GM12878 (cell line): ENCODE measurements at regions not wholly inside any gene's neighbourhood (a gene's known extent, or its start where the extent isn't known, plus 50 kb on each side); places are given as distances from the start of the nearest gene placed in this dataset.

ENCODE experiments used
- LARP7 ChIP-seq: fragments of 450-650 bp; IDR thresholded peaks from 2 replicates; pipeline ENCODE4 v1.6.1; 2017; ENCODE audit warnings: mild to moderate bottlenecking
- MYB ChIP-seq: fragments of 150-350 bp; IDR thresholded peaks from 2 replicates; pipeline ENCODE4 v1.6.1; 2014; ENCODE audit warnings: mild to moderate bottlenecking, low read depth, low read length, borderline replicate concordance
- NFIC ChIP-seq: IDR thresholded peaks from 2 replicates; pipeline ENCODE4 v1.6.1; 2012; ENCODE audit warnings: low read depth, mild to moderate bottlenecking, inconsistent platforms, low read length, moderate library complexity
- POLR2AphosphoS2 ChIP-seq: IDR thresholded peaks from 2 replicates; pipeline ENCODE4 v1.6.1; 2011; ENCODE audit warnings: low read depth, mild to moderate bottlenecking, low read length, improper control_type of control experiment, moderate library complexity
- RFX5 ChIP-seq: IDR thresholded peaks from 2 replicates; pipeline ENCODE4 v1.6.1; 2011; ENCODE audit warnings: low read depth, low read length, improper control_type of control experiment
- SUZ12 ChIP-seq: fragments of 200-600 bp; sonication (generic); IDR thresholded peaks from one replicate; pipeline ENCODE4 v1.6.1; 2018; ENCODE audit warnings: antibody characterized with exemption, mild to moderate bottlenecking; ENCODE audit not compliant: unreplicated experiment
- TF ChIP-seq, protein P1 (sequence below): fragments of 450-650 bp; IDR thresholded peaks from 2 replicates; pipeline ENCODE4 v1.6.1; 2016; ENCODE audit warnings: mild to moderate bottlenecking
- TF ChIP-seq, protein P2 (sequence below): IDR thresholded peaks from 2 replicates; pipeline ENCODE4 v1.6.1; 2011; ENCODE audit warnings: borderline replicate concordance, low read depth, mild to moderate bottlenecking, moderate library complexity, mixed read lengths, low read length; ENCODE audit not compliant: insufficient read depth; ENCODE audit errors: extremely low read length
- TF ChIP-seq, protein P3 (sequence below): fragments of 450-650 bp; IDR thresholded peaks from 2 replicates; pipeline ENCODE4 v1.6.1; 2018; ENCODE audit warnings: borderline replicate concordance, mild to moderate bottlenecking; ENCODE audit not compliant: partially characterized antibody
- TF ChIP-seq, protein P4 (sequence below): fragments of 450-650 bp; IDR thresholded peaks from 2 replicates; pipeline ENCODE4 v1.6.1; 2017; ENCODE audit warnings: borderline replicate concordance

DNA sequence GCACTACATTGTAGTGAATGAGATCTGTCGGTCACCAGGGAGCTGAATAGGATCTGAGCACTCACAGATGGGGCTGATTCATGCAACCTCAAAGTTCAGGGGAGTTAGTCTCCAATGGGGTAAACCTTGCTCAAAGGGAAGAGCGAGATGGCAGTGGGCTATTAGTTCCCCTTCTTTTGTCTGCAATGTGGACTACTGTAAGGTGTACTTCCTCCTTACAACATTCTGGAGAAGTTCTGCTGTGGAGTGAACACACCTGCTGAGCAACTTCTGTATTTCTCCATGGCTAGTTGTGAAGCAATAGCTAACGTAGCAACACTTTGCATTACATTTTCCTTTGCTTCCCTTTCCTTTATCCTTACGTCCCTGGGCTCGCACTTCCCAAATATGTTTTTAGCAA lies 134.3 kb upstream of the B3GAT2 start (continued):
- TF ChIP-seq, protein P1, sequence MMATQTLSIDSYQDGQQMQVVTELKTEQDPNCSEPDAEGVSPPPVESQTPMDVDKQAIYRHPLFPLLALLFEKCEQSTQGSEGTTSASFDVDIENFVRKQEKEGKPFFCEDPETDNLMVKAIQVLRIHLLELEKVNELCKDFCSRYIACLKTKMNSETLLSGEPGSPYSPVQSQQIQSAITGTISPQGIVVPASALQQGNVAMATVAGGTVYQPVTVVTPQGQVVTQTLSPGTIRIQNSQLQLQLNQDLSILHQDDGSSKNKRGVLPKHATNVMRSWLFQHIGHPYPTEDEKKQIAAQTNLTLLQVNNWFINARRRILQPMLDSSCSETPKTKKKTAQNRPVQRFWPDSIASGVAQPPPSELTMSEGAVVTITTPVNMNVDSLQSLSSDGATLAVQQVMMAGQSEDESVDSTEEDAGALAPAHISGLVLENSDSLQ = no peak
- TF ChIP-seq MYB (no peak), SUZ12 (no peak), RFX5 (no peak), NFIC (no peak), POLR2AphosphoS2 (no peak), LARP7 (no peak)
- TF ChIP-seq, protein P2, sequence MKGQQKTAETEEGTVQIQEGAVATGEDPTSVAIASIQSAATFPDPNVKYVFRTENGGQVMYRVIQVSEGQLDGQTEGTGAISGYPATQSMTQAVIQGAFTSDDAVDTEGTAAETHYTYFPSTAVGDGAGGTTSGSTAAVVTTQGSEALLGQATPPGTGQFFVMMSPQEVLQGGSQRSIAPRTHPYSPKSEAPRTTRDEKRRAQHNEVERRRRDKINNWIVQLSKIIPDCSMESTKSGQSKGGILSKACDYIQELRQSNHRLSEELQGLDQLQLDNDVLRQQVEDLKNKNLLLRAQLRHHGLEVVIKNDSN = no peak
- TF ChIP-seq, protein P3, sequence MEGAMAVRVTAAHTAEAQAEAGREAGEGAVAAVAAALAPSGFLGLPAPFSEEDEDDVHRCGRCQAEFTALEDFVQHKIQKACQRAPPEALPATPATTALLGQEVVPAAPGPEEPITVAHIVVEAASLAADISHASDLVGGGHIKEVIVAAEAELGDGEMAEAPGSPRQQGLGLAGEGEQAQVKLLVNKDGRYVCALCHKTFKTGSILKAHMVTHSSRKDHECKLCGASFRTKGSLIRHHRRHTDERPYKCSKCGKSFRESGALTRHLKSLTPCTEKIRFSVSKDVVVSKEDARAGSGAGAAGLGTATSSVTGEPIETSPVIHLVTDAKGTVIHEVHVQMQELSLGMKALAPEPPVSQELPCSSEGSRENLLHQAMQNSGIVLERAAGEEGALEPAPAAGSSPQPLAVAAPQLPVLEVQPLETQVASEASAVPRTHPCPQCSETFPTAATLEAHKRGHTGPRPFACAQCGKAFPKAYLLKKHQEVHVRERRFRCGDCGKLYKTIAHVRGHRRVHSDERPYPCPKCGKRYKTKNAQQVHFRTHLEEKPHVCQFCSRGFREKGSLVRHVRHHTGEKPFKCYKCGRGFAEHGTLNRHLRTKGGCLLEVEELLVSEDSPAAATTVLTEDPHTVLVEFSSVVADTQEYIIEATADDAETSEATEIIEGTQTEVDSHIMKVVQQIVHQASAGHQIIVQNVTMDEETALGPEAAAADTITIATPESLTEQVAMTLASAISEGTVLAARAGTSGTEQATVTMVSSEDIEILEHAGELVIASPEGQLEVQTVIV = no peak
- TF ChIP-seq, protein P4, sequence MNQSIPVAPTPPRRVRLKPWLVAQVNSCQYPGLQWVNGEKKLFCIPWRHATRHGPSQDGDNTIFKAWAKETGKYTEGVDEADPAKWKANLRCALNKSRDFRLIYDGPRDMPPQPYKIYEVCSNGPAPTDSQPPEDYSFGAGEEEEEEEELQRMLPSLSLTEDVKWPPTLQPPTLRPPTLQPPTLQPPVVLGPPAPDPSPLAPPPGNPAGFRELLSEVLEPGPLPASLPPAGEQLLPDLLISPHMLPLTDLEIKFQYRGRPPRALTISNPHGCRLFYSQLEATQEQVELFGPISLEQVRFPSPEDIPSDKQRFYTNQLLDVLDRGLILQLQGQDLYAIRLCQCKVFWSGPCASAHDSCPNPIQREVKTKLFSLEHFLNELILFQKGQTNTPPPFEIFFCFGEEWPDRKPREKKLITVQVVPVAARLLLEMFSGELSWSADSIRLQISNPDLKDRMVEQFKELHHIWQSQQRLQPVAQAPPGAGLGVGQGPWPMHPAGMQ = no peak
